ENCODE measurements at regions not wholly inside any gene's neighbourhood (a gene's known extent, or its start where the extent isn't known, plus 50 kb on each side); places are given as distances from the start of the nearest gene placed in this dataset.
"Not testable (repeated sequence)": the region's sequence is repeated elsewhere in the genome, so short reads cannot be mapped to it uniquely, and the experiment has no call there.

- no peak for DNase-seq
These were observed 374.6 kb upstream of the LUZP2 start for GRCh38 chr11:24122291-24122690.

- DNase-seq, result no peak
These were observed 372.0 kb upstream of the LUZP2 start for GRCh38 chr11:24124876-24125275.

GRCh38 chr11:24131698-24132097, 365.2 kb upstream of the LUZP2 start:
- no peak for DNase-seq

GRCh38 chr11:24132471-24132870, 364.4 kb upstream of the LUZP2 start:
- no peak for DNase-seq

- no peak for DNase-seq
These were observed 361.8 kb upstream of the LUZP2 start for GRCh38 chr11:24134879-24135589.

GRCh38 chr11:24142062-24142461, 354.8 kb upstream of the LUZP2 start:
- no peak for DNase-seq

- no peak for DNase-seq
These were observed 351.4 kb upstream of the LUZP2 start for GRCh38 chr11:24145411-24145810.

- no peak for DNase-seq
These were observed 343.5 kb upstream of the LUZP2 start for GRCh38 chr11:24153337-24153736.

GRCh38 chr11:24155792-24156191, 341.1 kb upstream of the LUZP2 start:
- no peak for DNase-seq

- no peak for DNase-seq
These were observed 339.5 kb upstream of the LUZP2 start for GRCh38 chr11:24157316-24157715.

GRCh38 chr11:24161587-24161986, 335.3 kb upstream of the LUZP2 start:
- no peak for DNase-seq

GRCh38 chr11:24163146-24163545, 333.7 kb upstream of the LUZP2 start:
- DNase-seq, result no peak

- no peak for DNase-seq
These were observed 333.0 kb upstream of the LUZP2 start for GRCh38 chr11:24163841-24164240.

- no peak for DNase-seq
These were observed 325.0 kb upstream of the LUZP2 start for GRCh38 chr11:24171869-24172268.

- DNase-seq, result no peak
These were observed 315.3 kb upstream of the LUZP2 start for GRCh38 chr11:24181395-24182047.

GRCh38 chr11:24185535-24185934, 311.3 kb upstream of the LUZP2 start:
- not testable (repeated sequence) for DNase-seq

GRCh38 chr11:24196733-24197132, 300.1 kb upstream of the LUZP2 start:
- no peak for DNase-seq

GRCh38 chr11:24198481-24198880, 298.4 kb upstream of the LUZP2 start:
- DNase-seq, result no peak

- no peak for DNase-seq
These were observed 297.4 kb upstream of the LUZP2 start for GRCh38 chr11:24199461-24199860.

- no peak for DNase-seq
These were observed 290.8 kb upstream of the LUZP2 start for GRCh38 chr11:24206030-24206429.

- no peak for DNase-seq
These were observed 290.3 kb upstream of the LUZP2 start for GRCh38 chr11:24206511-24206910.

GRCh38 chr11:24216488-24216887, 280.4 kb upstream of the LUZP2 start:
- no peak for DNase-seq

GRCh38 chr11:24217319-24217718, 279.5 kb upstream of the LUZP2 start:
- not testable (repeated sequence) for DNase-seq

- no peak for DNase-seq
These were observed 271.4 kb upstream of the LUZP2 start for GRCh38 chr11:24225501-24225900.

- DNase-seq, result no peak
These were observed 270.2 kb upstream of the LUZP2 start for GRCh38 chr11:24226606-24227005.
